H1 (cell line): ENCODE measurements at regions not wholly inside any gene's neighbourhood (a gene's known extent, or its start where the extent isn't known, plus 50 kb on each side); places are given as distances from the start of the nearest gene placed in this dataset.

Experiments
- BRCA1 ChIP-seq: IDR thresholded peaks from 2 replicates; pipeline ENCODE4 v1.6.1; 2012; ENCODE audit warnings: low read depth, low read length, improper control_type of control experiment
- CTCF ChIP-seq, 3 experiments: IDR thresholded peaks; 1 replicate in 2 of 3; 2 replicates in 1 of 3; pipeline versions ENCODE4 v1.5.1 to v1.6.1; 2011; ENCODE audit warnings: low read length in 3 of 3, mild to moderate bottlenecking in 3 of 3, inconsistent platforms in 2 of 3, low read depth in 1 of 3, moderate library complexity in 1 of 3; ENCODE audit not compliant: insufficient read depth in 1 of 3; ENCODE audit errors: control extremely low read depth in 1 of 3
- JUN ChIP-seq: IDR thresholded peaks from 2 replicates; pipeline ENCODE4 v1.6.1; 2011; ENCODE audit warnings: low read depth, mild to moderate bottlenecking, improper control_type of control experiment, low read length
- POLR2AphosphoS5 ChIP-seq: IDR thresholded peaks from 2 replicates; pipeline ENCODE4 v1.6.1; 2011; ENCODE audit warnings: low read depth, low read length
- TBP ChIP-seq: IDR thresholded peaks from 2 replicates; pipeline ENCODE4 v1.6.1; 2011; ENCODE audit warnings: low read depth, low read length, improper control_type of control experiment
- TCF12 ChIP-seq: IDR thresholded peaks from 2 replicates; pipeline ENCODE4 v1.6.1; 2011; ENCODE audit warnings: low read depth, mild to moderate bottlenecking, low read length
- USF2 ChIP-seq: IDR thresholded peaks from 2 replicates; pipeline ENCODE4 v1.6.1; 2011; ENCODE audit warnings: low read length, improper control_type of control experiment

DNA sequence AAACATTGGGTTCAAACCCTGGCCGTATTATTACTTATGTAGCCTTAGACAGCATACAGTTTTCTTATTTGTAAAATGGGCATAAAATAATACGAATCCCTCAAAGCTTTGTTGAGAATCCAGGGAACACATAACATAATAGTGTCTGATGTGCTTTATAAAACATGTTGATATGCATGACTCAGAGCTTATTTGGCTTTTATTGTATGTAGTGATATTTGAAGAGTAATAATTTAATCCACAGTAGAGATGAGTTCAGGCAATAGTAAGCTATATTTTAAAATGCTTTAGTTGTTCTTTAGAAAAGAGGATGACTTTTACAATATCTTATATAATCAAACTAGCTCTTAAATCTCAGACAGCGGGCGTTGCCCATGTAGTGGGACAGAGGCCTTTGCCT, 176.4 kb downstream of the SIM1 start:
- TF ChIP-seq CTCF (IDR thresholded peaks at IDR 0.05; ENCODE audit: control extremely low read depth in 1 of 3, insufficient read depth in 1 of 3, low read depth in 1 of 3, low read length in 3 of 3) (no peak), POLR2AphosphoS5 (no peak), USF2 (no peak), JUN (no peak), TCF12 (no peak), BRCA1 (no peak), TBP (no peak)
